Right ventricle myocardium superior (tissue), 1 donor: ENCODE measurements at regions not wholly inside any gene's neighbourhood (a gene's known extent, or its start where the extent isn't known, plus 50 kb on each side); places are given as distances from the start of the nearest gene placed in this dataset.
"Not testable (repeated sequence)": the region's sequence is repeated elsewhere in the genome, so short reads cannot be mapped to it uniquely, and the experiment has no call there.

ENCODE experiments used
- ATAC-seq: fragments of 200-7000 bp; cut with Tn5 transposase; one replicate; pipeline ENCODE4 v1.9.1; 2020; ENCODE audit warnings: mild to moderate bottlenecking; ENCODE audit not compliant: poor library complexity
- DNase-seq: peaks from one replicate; pipeline ENCODE4 v3.0.0-alpha.2; 2020
- intact Hi-C: fragments of 100-400 bp; cut with DNase I; formaldehyde crosslinking; loops from one replicate; pipeline ENCODE4 v1.11.2; 2022
- donor health status: DM: no; HTN: yes; CAD: no; lungs with severe emphysema.

- ATAC-seq (no peak), DNase-seq (no peak)
- intact Hi-C loops, result no loop called here
Measured at GRCh38 chr3:59180006-59180405, 130.2 kb upstream of the CFAP20DC start.

- DNase-seq (no peak), ATAC-seq (no peak)
- intact Hi-C loops, result no loop called here
Measured at GRCh38 chr3:59178698-59179097, 128.9 kb upstream of the CFAP20DC start.

GRCh38 chr3:59171491-59171890, 121.7 kb upstream of the CFAP20DC start:
- ATAC-seq, result no peak
- no peak for DNase-seq
- intact Hi-C loops, result no loop called here

- ATAC-seq, DNase-seq, intact Hi-C loops: not testable (repeated sequence)
Measured at GRCh38 chr3:59170166-59170565, 120.3 kb upstream of the CFAP20DC start.

GRCh38 chr3:59167756-59168155, 117.9 kb upstream of the CFAP20DC start:
- ATAC-seq (no peak), DNase-seq (no peak)
- intact Hi-C loops, result no loop called here

- DNase-seq (no peak), ATAC-seq (no peak)
- intact Hi-C loops, result no loop called here
Measured at GRCh38 chr3:59163953-59164352, 114.1 kb upstream of the CFAP20DC start.

- DNase-seq, result no peak
- intact Hi-C loops, result no loop called here
- no peak for ATAC-seq
Measured at GRCh38 chr3:59161048-59161447, 111.2 kb upstream of the CFAP20DC start.

- intact Hi-C loops, result no loop called here
- DNase-seq (no peak), ATAC-seq (no peak)
Measured at GRCh38 chr3:59160133-59160746, 110.4 kb upstream of the CFAP20DC start.

- ATAC-seq (no peak), DNase-seq (no peak)
- intact Hi-C loops, result no loop called here
Measured at GRCh38 chr3:59153648-59154047, 103.8 kb upstream of the CFAP20DC start.

GRCh38 chr3:59152943-59153342, 103.1 kb upstream of the CFAP20DC start:
- intact Hi-C loops, result no loop called here
- ATAC-seq (no peak), DNase-seq (no peak)

- intact Hi-C loops, result no loop called here
- DNase-seq, result no peak
- ATAC-seq, result no peak
Measured at GRCh38 chr3:59150039-59150438, 100.2 kb upstream of the CFAP20DC start.

- ATAC-seq (no peak), DNase-seq (no peak)
- intact Hi-C loops, result no loop called here
Measured at GRCh38 chr3:59149166-59149565, 99.3 kb upstream of the CFAP20DC start.

GRCh38 chr3:59143447-59143846, 93.6 kb upstream of the CFAP20DC start:
- ATAC-seq, result no peak
- DNase-seq, result no peak
- intact Hi-C loops, result no loop called here

GRCh38 chr3:59142556-59142955, 92.7 kb upstream of the CFAP20DC start:
- DNase-seq (no peak), ATAC-seq (no peak)
- intact Hi-C loops, result no loop called here

GRCh38 chr3:59138966-59139365, 89.1 kb upstream of the CFAP20DC start:
- intact Hi-C loops, result no loop called here
- DNase-seq, result no peak
- ATAC-seq, result no peak

- DNase-seq (no peak), ATAC-seq (no peak)
- intact Hi-C loops, result no loop called here
Measured at GRCh38 chr3:59137415-59137814, 87.6 kb upstream of the CFAP20DC start.

GRCh38 chr3:59136081-59136480, 86.3 kb upstream of the CFAP20DC start:
- intact Hi-C loops, result no loop called here
- DNase-seq (no peak), ATAC-seq (no peak)

GRCh38 chr3:59135096-59135495, 85.3 kb upstream of the CFAP20DC start:
- intact Hi-C loops, result no loop called here
- ATAC-seq (peak; percentile 29), DNase-seq (no peak)

- intact Hi-C loops, result no loop called here
- no peak for ATAC-seq
- no peak for DNase-seq
Measured at GRCh38 chr3:59133311-59133710, 83.5 kb upstream of the CFAP20DC start.

GRCh38 chr3:59131016-59131766, 81.4 kb upstream of the CFAP20DC start:
- intact Hi-C loops, result no loop called here
- DNase-seq (no peak), ATAC-seq (no peak)

- intact Hi-C loops, result no loop called here
- ATAC-seq (no peak), DNase-seq (no peak)
Measured at GRCh38 chr3:59128685-59129084, 78.9 kb upstream of the CFAP20DC start.
